GM19239 (cell line): ENCODE measurements at regions not wholly inside any gene's neighbourhood (a gene's known extent, or its start where the extent isn't known, plus 50 kb on each side); places are given as distances from the start of the nearest gene placed in this dataset.

Source experiments
- DNase-seq: peaks from one replicate; pipeline ENCODE4 v3.0.0; 2011; ENCODE audit warnings: low spot score; ENCODE audit not compliant: insufficient read length
- FAIRE-seq: peaks from 2 replicates; lab custom pipeline; 2011; peaks lifted over from hg19 to GRCh38; lab: Jason Lieb, UNC

GRCh38 chr12:89960607-89961394, 252.2 kb upstream of the ATP2B1 start:
- FAIRE-seq (no peak), DNase-seq (no peak)

DNA sequence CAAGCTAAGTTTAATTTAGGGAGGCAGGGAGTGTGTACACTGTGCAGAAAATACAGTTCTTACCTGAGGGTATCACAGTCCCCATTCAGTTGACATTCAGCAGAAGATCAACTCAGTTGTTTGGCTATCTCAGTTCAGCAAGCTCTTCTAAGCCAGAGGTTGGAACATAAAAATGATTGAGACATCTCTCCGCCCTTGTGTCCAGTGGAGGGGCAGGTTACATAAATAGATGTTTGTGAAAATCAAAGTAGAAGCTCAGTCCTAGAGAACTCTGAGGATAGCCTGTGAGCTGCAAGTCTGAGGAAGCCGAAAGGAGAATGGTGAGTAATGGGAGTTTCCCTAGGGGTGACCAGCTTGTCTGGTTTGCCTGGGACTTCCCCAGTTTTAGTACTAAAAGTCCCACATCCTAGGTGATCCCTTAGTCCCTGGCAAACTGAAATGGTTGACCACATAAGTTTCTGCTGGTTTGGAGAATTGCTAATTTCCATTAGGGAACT, 251.4 kb upstream of the ATP2B1 start:
- FAIRE-seq, result peak; percentile 89
- DNase-seq, result no peak

DNA sequence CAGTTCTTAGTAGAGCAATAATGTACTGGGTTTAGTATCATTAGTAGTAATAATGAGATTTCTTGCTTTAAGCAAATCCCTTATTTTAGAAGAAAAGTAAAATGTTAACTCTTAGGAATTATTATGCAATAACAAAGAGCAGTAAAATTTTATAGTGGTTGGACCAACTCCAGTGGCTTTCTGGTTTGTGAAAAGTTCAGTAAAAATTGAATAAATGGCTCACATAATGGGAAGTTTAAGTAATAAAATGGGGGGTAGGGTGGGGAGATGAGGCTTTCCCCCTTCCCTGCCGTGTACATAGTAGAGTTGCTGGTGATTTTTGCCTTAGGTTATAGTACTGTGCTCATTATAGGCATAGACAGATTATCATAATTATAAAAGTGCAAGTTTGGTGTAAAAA, 250.5 kb upstream of the ATP2B1 start:
- DNase-seq (no peak), FAIRE-seq (no peak)

DNA sequence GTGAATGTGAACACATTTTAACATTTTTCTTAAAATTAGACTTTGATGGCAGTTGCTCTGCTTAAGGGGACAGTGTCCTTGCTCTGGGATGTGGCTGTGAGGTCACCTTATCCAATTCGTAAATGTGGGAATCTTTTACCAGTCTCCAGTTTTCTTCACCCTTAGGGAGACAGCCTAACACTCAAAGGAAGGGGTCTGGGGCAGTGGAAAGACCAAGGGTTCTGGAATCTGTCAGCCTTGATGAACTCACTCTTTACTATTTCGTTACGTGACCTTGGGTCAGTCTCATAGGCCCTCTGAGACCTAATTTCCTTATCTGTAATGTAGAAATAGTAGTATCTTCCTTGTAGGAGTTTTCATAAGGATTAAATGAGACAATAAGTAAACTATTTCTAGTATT, 245.6 kb upstream of the ATP2B1 start:
- FAIRE-seq, result no peak

DNA sequence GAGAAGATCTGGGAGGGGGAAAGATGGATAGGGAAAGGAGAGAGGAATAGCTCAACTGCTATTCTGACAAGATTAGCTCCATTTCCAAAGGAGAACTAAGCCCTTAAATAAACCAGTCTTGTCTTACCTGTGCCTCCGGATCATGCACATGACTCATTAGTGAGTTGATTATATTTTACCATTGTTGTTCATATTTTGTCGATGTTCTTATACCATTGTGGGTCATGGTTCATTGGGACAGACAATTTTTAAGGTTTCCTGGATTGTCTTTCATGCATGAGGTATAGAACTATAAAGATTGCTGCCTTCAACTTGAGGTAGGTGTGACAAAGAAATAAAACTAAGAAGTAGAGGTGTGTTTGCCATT, 243.0 kb upstream of the ATP2B1 start:
- FAIRE-seq (peak; percentile 31), DNase-seq (no peak)

More for the DNA sequence above, 245.6 kb upstream of the ATP2B1 start:
- DNase-seq, result no peak

- DNase-seq, result no peak
- peak; percentile 69 for FAIRE-seq
Observed at GRCh38 chr12:89951050-89951693, 242.5 kb upstream of the ATP2B1 start.

- DNase-seq, result no peak
- FAIRE-seq, result no peak
Observed at GRCh38 chr12:89950421-89950820, 241.8 kb upstream of the ATP2B1 start.

GRCh38 chr12:89949457-89950195, 241.0 kb upstream of the ATP2B1 start:
- DNase-seq, result peak; percentile 42
- peak; percentile 96 for FAIRE-seq

GRCh38 chr12:89948271-89949175, 239.9 kb upstream of the ATP2B1 start:
- DNase-seq (no peak), FAIRE-seq (no peak)

- FAIRE-seq (peak; percentile 33), DNase-seq (no peak)
Observed at GRCh38 chr12:89947437-89948270, 239.0 kb upstream of the ATP2B1 start.

DNA sequence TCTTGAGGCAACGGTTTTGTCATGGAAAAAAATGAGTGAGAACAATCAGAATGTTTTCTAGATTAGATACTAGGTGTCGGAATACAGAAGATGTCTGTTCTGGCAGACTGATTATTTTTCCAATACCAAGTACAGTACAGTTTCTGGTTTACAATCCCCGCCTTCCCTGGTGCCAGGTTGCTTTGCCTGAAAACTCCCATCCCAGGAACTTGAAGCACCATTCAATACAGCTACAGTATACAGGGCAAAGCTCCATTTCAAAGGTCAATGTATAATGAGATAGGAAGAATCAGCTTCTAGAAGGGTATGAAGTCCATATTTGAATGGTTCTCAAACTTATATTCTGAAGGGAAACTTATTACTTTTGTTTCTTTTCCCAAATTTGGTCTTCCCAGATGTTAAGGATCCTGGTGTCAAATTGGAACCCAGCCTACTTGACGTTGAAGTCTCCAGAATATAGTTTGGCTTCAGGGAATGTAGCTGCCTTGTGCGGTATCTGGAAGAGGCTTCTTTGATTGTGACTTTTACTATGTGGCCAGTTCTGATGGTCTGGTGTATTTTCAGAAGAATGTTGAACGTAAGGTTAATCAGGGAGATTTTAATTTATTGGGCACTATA, 238.0 kb upstream of the ATP2B1 start:
- DNase-seq (no peak), FAIRE-seq (no peak)

DNA sequence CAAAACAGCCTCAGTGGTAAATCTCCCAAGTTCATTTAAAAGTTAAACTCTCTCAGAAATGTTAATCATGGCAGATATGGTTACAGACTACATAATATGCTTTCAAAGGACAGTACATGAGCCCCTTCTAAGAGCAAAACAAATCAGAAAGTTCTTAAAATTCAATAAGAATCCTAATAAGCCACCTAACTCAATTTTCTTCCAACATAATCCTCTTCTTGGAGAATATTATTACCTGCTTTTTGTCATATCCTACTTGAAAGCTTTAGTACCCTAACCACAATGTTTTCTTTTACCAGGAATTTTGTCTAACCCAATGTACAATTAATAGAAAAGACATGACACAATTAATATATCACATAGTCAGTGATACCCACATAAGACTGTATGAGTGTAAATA, 236.5 kb upstream of the ATP2B1 start:
- no peak for DNase-seq

GRCh38 chr12:89943463-89943862, 234.8 kb upstream of the ATP2B1 start:
- FAIRE-seq, result no peak
- no peak for DNase-seq

More for the DNA sequence above, 236.5 kb upstream of the ATP2B1 start:
- FAIRE-seq, result no peak

DNA sequence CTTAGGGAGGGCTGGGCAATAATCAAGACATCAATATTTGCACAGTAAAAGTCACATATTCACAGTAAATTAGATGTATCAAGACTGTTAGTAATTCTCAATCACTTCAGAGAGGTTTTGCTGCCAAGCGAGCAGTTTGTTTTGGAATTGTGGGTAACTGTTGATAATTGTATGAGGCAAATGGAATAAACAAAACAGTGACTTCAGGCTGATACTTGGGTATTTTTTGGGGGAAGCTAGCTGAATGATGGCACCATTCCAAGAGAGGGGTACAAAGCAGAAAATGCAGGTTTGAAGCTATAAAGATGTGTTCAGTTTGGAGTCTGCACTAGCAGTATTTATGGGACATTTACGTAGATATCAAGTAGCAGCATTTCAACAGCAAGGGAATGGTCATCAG, 232.8 kb upstream of the ATP2B1 start:
- DNase-seq, result no peak
- no peak for FAIRE-seq

DNA sequence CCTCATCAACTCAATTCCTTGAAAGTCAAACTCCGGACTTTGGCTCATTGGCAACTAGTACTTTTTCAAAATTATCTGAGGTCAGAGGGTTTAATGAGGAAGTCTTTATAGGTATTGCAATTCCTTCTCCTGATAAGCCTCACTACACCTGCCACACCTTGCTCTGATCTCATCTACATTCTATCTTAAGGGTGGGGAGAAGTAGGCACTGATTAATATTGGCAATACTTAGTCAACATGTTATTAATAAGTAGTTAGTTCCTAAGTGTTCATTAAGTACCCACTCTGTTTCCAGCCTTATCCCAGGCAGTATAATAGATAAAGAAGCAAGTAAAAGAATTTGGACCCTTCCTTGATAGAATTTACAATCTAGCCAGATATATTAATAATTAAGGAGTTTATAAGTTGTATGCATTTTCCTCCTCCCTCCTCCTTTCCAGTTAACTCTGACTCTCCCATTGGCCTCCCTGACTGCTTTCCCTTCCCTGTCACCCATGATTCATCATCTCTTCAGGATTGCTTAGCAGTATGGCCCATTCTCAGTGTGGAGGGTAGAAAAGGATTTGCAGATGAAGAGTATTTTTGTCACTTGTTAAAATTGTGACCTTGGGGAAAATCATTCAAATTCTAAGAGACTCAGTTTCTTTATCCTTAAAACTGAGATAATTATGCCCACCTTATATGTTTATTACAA, 231.0 kb upstream of the ATP2B1 start:
- DNase-seq (no peak), FAIRE-seq (no peak)

DNA sequence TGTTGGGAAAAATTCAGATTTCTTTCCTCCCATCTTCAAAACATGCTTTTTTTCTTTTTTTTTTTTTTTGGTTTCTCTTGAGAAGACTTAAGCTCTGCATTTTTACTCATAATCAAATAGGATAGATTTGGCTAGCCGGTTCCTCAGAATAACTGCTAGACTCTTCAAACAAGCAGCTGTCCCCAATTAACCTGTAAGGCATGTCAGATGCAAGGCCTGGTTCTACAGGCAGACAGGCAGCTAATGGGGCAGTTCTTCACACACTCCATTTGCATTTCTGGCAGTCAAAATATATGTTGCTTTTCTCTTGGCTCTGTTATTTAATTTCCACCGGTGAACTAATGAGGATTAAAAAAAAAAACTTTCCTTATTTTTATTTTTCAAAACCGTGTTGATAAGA, 228.0 kb upstream of the ATP2B1 start:
- FAIRE-seq, result peak; percentile 76
- DNase-seq, result no peak

- DNase-seq, result no peak
- FAIRE-seq, result no peak
Observed at GRCh38 chr12:89935850-89936249, 227.2 kb upstream of the ATP2B1 start.

- peak; percentile 65 for FAIRE-seq
- DNase-seq, result no peak
Observed at GRCh38 chr12:89933911-89934310, 225.3 kb upstream of the ATP2B1 start.
